EH (cell line): ENCODE measurements at regions not wholly inside any gene's neighbourhood (a gene's known extent, or its start where the extent isn't known, plus 50 kb on each side); places are given as distances from the start of the nearest gene placed in this dataset.
"Not testable (repeated sequence)": the region's sequence is repeated elsewhere in the genome, so short reads cannot be mapped to it uniquely, and the experiment has no call there.

Source experiments
- DNase-seq: peaks from one replicate; pipeline ENCODE4 v3.0.0-alpha.2; 2015; ENCODE audit warnings: low read depth

DNA sequence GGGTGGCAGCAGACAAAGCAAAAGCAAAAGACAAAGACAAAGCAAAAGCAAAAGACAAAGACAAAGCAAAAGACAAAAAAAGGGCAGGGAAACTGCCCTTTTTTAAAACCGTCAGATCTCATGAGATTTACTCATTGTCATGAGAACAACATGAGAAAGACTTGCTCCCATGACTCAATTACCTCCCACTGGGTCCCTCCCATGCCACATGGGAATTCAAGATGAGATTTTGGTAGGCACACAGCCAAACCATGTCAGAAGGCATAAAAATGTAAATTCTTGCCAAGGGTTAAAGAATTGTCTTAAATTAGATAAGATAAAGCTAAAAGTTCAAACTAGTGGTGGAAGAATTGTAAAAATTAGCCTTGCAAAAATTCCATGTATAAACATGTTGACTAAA, 419.7 kb downstream of the TRAM1L1 start:
- DNase-seq = no peak

DNA sequence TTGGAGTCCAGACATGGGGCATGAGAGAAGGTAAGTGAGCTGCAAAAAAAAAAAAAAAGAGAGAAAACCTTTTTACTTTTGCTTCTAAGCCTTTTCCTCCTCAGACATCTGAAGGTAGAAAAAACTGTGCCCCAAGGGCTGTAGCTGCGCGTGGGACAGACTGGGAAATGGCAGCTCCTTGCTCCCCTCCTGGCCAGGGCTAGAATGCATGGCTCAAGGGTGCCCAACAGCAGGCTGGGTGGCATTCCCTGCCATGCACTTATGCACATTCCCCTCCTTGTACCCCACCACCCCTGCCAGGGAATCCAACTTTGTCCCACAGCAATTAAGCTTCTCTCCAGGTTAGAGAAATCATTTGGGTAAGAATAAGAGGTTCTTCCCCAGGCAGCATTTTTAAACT, 421.2 kb downstream of the TRAM1L1 start:
- no peak for DNase-seq

DNA sequence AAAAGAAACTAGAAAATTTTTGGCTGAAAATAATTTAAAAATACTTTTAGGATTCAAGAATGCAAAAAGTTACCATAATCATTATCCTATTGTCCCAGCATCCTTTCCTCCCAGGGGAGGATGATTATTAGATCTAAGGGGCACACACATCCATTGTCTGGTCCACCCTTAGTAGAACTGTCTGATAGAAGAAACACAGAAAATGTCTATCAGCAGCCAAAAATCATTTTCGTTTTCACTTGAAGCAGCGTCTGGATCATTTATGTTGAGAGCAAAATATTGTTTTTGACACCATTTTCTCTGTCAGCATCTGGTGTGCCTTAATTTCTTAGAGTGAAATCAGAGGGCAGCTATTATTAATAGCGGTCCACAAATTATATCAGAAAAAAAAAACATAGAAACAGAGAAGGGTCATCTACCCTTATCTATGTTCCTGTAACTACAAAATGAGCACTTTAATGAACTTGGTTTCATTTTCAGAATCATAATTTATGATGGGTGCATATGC, 446.3 kb downstream of the TRAM1L1 start:
- no peak for DNase-seq

- no peak for DNase-seq
Measured at GRCh38 chr4:116638592-116638991, 446.8 kb downstream of the TRAM1L1 start.

DNA sequence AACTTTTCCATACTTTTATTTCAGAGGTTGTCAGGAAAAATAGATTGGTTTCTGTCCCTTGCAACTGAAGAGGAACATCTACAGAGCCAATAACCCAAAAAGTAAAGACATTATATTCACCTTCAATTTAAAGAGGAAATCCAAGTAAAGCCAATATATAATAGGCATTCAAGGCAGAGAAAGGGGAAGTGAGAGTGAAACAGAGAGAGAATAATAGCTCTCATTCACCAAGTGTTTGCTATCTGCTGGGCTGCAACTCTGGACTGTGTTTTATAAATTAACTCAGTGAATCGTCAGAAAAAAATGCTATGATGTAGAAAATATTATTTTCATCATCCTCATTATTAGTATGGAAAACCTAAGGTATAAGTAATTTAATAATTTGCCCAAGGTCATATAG, 448.5 kb downstream of the TRAM1L1 start:
- no peak for DNase-seq

GRCh38 chr4:116632269-116632668, 453.1 kb downstream of the TRAM1L1 start:
- no peak for DNase-seq

- DNase-seq = no peak
Measured at GRCh38 chr4:116628598-116628997, 456.8 kb downstream of the TRAM1L1 start.

DNA sequence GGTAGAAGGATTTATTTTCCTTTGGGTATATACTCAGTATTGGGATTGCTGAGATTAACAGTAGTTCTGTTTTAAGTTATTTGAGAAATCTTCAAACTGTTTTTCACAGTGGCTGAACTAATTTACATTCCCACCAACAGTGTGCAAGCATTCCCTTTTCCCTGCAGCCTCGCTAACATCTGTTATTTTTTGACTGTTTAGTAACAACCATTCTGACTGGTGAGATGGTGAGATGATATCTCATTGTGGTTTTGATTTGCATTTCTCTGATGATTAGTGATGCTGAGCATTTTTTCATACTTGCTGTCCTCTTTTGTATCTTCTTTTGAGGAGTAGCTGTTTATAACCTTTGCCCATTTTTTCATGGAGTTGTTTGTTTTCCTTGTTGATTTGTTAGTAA, 457.8 kb downstream of the TRAM1L1 start:
- DNase-seq = no peak

GRCh38 chr4:116619508-116619907, 465.9 kb downstream of the TRAM1L1 start:
- not testable (repeated sequence) for DNase-seq

DNA sequence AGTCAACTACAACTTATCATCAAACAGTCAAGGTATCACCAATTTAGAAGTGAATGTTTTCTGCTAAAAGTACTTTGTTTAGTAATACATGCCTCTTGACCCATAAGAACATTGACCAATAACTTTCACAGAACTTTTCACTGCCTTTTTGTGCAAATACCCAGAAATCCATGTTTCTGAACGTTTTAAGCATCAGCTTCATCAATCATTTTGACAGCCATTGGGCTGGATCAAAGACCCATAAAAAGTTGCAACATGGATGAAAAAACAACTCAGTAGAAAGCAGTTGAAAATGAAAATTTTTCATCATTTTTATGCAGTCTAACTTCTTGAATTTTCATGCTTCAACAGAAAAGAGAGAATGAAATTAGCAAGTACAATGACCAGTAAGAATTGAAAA, 466.7 kb downstream of the TRAM1L1 start:
- no peak for DNase-seq

- no peak for DNase-seq
Measured at GRCh38 chr4:116603096-116603495, 482.3 kb downstream of the TRAM1L1 start.

GRCh38 chr4:116599859-116600258, 485.5 kb downstream of the TRAM1L1 start:
- no peak for DNase-seq

DNA sequence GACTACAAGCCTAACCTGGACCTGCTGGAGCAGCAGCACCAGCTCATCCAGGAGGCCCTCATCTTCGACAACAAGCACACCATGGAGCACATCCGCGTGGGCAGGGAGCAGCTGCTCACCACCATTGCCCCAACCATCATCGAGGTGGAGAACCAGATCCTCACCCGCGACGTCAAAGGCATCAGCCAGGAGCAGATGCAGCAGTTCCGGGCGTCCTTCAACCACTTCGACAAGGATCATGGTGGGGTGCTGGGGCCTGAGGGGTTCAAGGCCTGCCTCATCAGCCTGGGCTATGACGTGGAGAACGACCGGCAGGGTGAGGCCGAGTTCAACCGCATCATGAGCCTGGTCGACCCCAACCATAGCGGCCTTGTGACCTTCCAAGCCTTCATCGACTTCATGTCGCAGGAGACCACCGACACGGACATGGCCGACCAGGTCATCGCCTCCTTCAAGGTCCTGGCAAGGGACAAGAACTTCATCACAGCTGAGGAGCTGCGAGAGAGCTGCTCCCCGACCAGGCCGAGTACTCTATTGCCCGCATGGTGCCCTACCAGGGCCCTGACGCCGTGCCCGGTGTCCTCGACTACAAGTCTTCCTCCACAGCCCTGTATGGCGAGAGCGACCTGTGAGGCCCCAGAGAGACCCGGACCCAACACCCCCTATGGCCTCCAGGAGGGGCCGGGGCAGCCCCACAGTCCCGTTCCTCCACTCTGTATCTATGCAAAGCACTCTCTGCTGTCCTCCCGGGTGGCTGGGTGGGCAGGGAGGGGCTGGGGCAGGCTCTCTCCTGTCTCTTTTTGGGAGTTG, 486.2 kb downstream of the TRAM1L1 start:
- no peak for DNase-seq

DNA sequence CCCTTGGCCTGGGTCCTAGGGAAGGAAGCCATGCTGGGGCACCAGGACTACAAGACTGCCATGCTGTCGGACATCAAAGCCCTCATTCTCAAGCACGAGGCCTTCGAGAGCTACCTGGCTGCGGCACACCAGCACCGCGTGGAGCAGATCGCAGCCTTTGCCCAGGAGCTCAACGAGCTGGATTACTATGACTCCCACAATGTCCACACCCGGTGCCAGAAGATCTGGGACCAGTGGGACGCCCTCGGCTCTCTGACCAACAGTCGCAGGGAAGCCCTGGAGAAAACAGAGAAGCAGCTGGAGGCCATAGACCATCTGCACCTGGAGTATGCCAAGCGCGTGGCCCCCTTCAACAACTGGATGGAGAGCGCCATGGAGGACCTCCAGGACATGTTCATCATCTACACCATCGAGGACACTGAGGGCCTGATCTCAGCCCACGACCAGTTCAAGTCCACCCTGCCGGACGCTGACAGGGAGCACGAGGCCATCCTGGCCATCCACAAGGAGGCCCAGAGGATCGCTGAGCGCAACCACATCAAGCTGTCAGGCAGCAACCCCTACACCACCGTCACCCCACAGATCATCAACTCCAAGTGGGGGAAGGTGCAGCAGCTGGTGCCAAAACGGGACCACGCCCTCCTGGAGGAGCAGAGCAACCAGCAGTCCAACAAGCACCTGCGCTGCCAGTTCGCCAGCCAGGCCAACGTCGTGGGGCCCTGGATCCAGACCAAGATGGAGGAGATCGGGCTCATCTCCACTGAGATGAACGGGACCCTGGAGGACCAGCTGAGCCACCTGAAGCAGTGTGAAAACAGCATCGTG, 487.0 kb downstream of the TRAM1L1 start:
- DNase-seq = no peak

GRCh38 chr4:116590648-116591047, 494.7 kb downstream of the TRAM1L1 start:
- DNase-seq = no peak

DNA sequence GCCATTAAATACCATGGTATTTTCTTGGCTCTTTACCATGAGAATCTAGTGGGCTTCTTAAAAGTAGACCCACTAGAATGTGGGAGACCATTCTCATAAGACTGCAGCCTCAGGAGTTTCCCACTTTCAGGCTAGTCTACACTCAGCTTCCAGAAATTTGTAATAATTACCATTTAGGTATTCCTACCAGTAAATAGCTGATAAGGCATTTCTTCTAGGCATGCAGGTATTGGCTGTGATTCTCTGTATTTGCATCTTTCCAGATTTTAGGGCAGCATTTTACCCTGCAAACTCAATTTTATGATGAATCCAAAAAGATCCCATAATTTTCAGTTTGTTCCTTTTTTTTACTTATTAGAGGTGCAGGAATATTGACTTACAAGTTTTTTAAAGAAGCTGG, 496.6 kb downstream of the TRAM1L1 start:
- no peak for DNase-seq

- DNase-seq = no peak
Measured at GRCh38 chr4:116585246-116585645, 500.1 kb downstream of the TRAM1L1 start.

GRCh38 chr4:116577321-116577720, 508.1 kb downstream of the TRAM1L1 start:
- no peak for DNase-seq

DNA sequence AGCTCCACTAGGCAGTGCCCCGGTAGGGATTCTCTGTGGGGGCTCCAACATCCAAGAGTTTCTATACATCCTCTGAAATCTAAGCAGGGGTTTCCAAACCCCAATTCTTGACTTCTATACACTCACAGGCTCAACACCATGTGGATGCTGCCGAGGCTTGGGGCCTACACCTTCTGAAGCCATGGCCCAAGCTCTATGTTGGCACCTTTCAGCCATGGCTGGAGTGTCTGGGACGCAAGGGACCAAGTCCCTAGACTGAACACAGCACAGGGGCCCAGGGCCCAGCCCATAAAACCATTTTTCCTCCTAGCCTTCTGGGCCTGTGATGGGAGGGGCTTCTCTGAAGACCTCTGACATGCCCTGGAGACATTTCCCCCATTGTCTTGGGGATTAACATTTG, 511.8 kb downstream of the TRAM1L1 start:
- DNase-seq = no peak

- DNase-seq = no peak
Measured at GRCh38 chr4:116561768-116562167, 523.6 kb downstream of the TRAM1L1 start.

- DNase-seq = no peak
Measured at GRCh38 chr4:116551806-116552205, 533.6 kb downstream of the TRAM1L1 start.

DNA sequence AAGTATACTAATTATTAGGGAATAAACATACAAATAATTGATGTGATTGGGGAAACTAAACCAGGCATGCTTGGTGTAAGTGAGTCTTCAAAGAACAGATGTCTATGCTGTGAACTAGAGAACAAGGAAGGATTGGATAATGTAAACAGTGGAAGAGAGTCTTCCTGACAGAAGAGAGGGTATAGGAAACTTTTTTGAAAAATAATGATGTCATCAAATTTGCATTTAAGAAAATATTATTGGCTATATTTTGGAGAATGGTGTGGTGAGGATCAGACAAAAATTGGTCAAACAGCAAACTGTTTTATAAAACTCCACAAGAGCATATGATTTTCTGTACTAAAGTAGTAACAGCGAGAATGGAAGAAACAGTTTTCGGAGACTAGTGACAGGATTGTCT, 537.7 kb downstream of the TRAM1L1 start:
- DNase-seq = no peak

DNA sequence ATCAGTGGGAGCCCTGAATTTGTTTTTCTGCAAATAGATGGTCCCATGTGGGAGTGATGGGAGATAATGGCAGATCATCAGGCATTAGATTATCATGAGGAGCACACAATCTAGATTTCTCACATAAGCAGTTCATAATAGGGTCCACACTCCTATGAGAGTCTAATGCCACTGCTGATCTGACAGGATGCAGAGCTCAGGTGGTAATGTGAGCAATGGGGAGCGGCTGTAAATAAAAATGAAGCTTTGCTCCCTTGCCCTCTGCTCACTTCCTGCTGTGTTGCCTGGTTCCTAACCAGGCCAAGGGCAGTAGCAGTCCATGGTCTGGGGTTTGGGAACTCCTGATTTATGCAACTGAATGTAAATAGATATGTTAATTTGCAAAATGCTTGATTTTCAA, 538.6 kb downstream of the TRAM1L1 start:
- no peak for DNase-seq
